Hepatocyte (in vitro differentiated cells): ENCODE measurements at regions not wholly inside any gene's neighbourhood (a gene's known extent, or its start where the extent isn't known, plus 50 kb on each side); places are given as distances from the start of the nearest gene placed in this dataset.

Experiments used
- DNase-seq: peaks from one replicate; pipeline ENCODE4 v3.0.0-alpha.2; 2016; ENCODE audit warnings: low spot score
- H2AFZ ChIP-seq: fragments of 200-600 bp; sonication (generic); 2 replicates; pipeline ENCODE4 v1.6.0; 2016; ENCODE audit warnings: antibody characterized with exemption, mild to moderate bottlenecking
- H3K27ac ChIP-seq: fragments of 200-600 bp; sonication (generic); 2 replicates; pipeline ENCODE4 v1.5.1; 2016; ENCODE audit warnings: mild to moderate bottlenecking
- H3K27me3 ChIP-seq: fragments of 200-600 bp; sonication (generic); 2 replicates; pipeline ENCODE4 v1.6.1; 2016
- H3K36me3 ChIP-seq: fragments of 200-600 bp; sonication (generic); replicated peaks from 2 replicates; pipeline ENCODE4 v1.5.1; 2016; ENCODE audit warnings: low read depth; ENCODE audit not compliant: insufficient read depth
- H3K4me1 ChIP-seq: fragments of 200-600 bp; sonication (generic); 2 replicates; pipeline ENCODE4 v1.5.1; 2016; ENCODE audit warnings: mild to moderate bottlenecking, moderate library complexity; ENCODE audit not compliant: insufficient read depth
- H3K4me2 ChIP-seq: fragments of 200-600 bp; sonication (generic); 2 replicates; pipeline ENCODE4 v1.6.0; 2016
- H3K4me3 ChIP-seq: fragments of 200-600 bp; sonication (generic); 2 replicates; pipeline ENCODE4 v1.5.1; 2016; ENCODE audit warnings: mild to moderate bottlenecking
- H3K79me2 ChIP-seq: fragments of 200-600 bp; sonication (generic); 2 replicates; pipeline ENCODE4 v1.6.0; 2017; ENCODE audit warnings: mild to moderate bottlenecking
- H3K9me2 ChIP-seq: fragments of 200-600 bp; sonication (generic); replicated peaks from 2 replicates; pipeline ENCODE4 v1.6.0; 2017; ENCODE audit warnings: mild to moderate bottlenecking; ENCODE audit not compliant: insufficient read depth
- H3K9me3 ChIP-seq: fragments of 200-600 bp; sonication (generic); 2 replicates; pipeline ENCODE4 v1.5.1; 2016; ENCODE audit warnings: low read depth, mild to moderate bottlenecking
- H4K20me1 ChIP-seq: fragments of 200-600 bp; sonication (generic); 2 replicates; pipeline ENCODE4 v1.6.0; 2016; ENCODE audit warnings: mild to moderate bottlenecking; ENCODE audit not compliant: insufficient read depth, poor library complexity, severe bottlenecking
- CTCF ChIP-seq: fragments of 200-600 bp; sonication (generic); IDR thresholded peaks from 2 replicates; pipeline ENCODE4 v1.5.1; 2016; ENCODE audit warnings: antibody characterized with exemption, mild to moderate bottlenecking; ENCODE audit not compliant: poor library complexity
- EZH2 ChIP-seq: fragments of 200-600 bp; sonication (generic); IDR thresholded peaks from 2 replicates; pipeline ENCODE4 v1.6.1; 2016; ENCODE audit warnings: antibody characterized with exemption, mild to moderate bottlenecking, borderline replicate concordance
- EZH2phosphoT487 ChIP-seq: fragments of 200-600 bp; sonication (generic); IDR thresholded peaks from one replicate; pipeline ENCODE4 v1.6.1; 2018; ENCODE audit warnings: antibody characterized with exemption, mild to moderate bottlenecking, low read depth, moderate library complexity; ENCODE audit not compliant: unreplicated experiment, severe bottlenecking
- WGBS: methylation state at CpG from one replicate; pipeline ENCODE4 v1.1.6; 2016; ENCODE audit warnings: low lambda C conversion rate; ENCODE audit errors: missing lambda C conversion rate; 5-methylcytosine and 5-hydroxymethylcytosine counted together

- H3K36me3 ChIP-seq: no peaks in the 10 kb centered on the region
- H3K27me3 ChIP-seq: no peaks in the 10 kb centered on the region
- H3K4me3 ChIP-seq: no peak overlapping the region
- no peak overlapping the region for H2AFZ ChIP-seq
- no peak overlapping the region for H3K27ac ChIP-seq
- TF ChIP-seq EZH2: no peak
- no peak for TF ChIP-seq CTCF
- TF ChIP-seq EZH2phosphoT487: no peak
- WGBS: 50% methylated on average over 4 of the region's 4 CpGs
- no peaks in the 10 kb centered on the region for H3K9me3 ChIP-seq
- no peak for DNase-seq
- H3K4me2 ChIP-seq: peak overlapping the region; percentile 22
- H3K79me2 ChIP-seq: no peaks in the 10 kb centered on the region
- H3K4me1 ChIP-seq: peaks cover 6% of the 10 kb centered on the region
- H4K20me1 ChIP-seq: no peaks in the 10 kb centered on the region
- H3K9me2 ChIP-seq: no peaks in the 10 kb centered on the region
Observed at GRCh38 chr18:50475538-50476193, 84.2 kb upstream of the MAPK4 start.

- DNase-seq: no peak
- Histone ChIP-seq H3K4me1 (no peaks in the 10 kb centered on the region), H2AFZ (no peak overlapping the region), H3K27me3 (no peaks in the 10 kb centered on the region), H3K79me2 (no peaks in the 10 kb centered on the region), H4K20me1 (no peaks in the 10 kb centered on the region), H3K9me3 (no peaks in the 10 kb centered on the region), H3K36me3 (no peaks in the 10 kb centered on the region), H3K9me2 (no peaks in the 10 kb centered on the region), H3K27ac (no peak overlapping the region), H3K4me2 (no peak overlapping the region), H3K4me3 (no peak overlapping the region)
- WGBS: 76% methylated on average over 2 of the region's 2 CpGs
- TF ChIP-seq EZH2 (no peak), EZH2phosphoT487 (no peak), CTCF (no peak)
Observed at GRCh38 chr18:50492097-50492496, 67.8 kb upstream of the MAPK4 start.

- Histone ChIP-seq H3K4me1 (no peaks in the 10 kb centered on the region), H3K4me2 (no peak overlapping the region), H3K79me2 (no peaks in the 10 kb centered on the region), H3K9me3 (no peaks in the 10 kb centered on the region), H3K4me3 (no peak overlapping the region), H3K27ac (no peak overlapping the region), H4K20me1 (no peaks in the 10 kb centered on the region), H3K9me2 (no peaks in the 10 kb centered on the region), H2AFZ (no peak overlapping the region), H3K27me3 (no peaks in the 10 kb centered on the region), H3K36me3 (no peaks in the 10 kb centered on the region)
- TF ChIP-seq EZH2 (no peak), EZH2phosphoT487 (no peak), CTCF (no peak)
- 90% methylated on average over 3 of the region's 3 CpGs for WGBS
- no peak for DNase-seq
Observed at GRCh38 chr18:50494569-50494968, 65.3 kb upstream of the MAPK4 start.

GRCh38 chr18:50506362-50506761, 53.5 kb upstream of the MAPK4 start:
- Histone ChIP-seq H3K27ac (no peak overlapping the region), H3K4me2 (no peak overlapping the region), H3K4me1 (no peaks in the 10 kb centered on the region), H3K4me3 (no peak overlapping the region), H3K27me3 (no peaks in the 10 kb centered on the region), H2AFZ (no peak overlapping the region), H3K79me2 (no peaks in the 10 kb centered on the region), H4K20me1 (no peaks in the 10 kb centered on the region), H3K36me3 (no peaks in the 10 kb centered on the region), H3K9me3 (no peaks in the 10 kb centered on the region), H3K9me2 (no peaks in the 10 kb centered on the region)
- no peak for TF ChIP-seq CTCF
- TF ChIP-seq EZH2: no peak
- no peak for TF ChIP-seq EZH2phosphoT487
- DNase-seq: no peak
- 72% methylated on average over 2 of the region's 2 CpGs for WGBS
